ENCODE measurements at regions not wholly inside any gene's neighbourhood (a gene's known extent, or its start where the extent isn't known, plus 50 kb on each side); places are given as distances from the start of the nearest gene placed in this dataset.

GRCh38 chr11:16669799-16670415 lies 68.5 kb upstream of the C11orf58 start (continued):
- no peak for TF ChIP-seq ZNF274 (IDR thresholded peaks at IDR 0.05; ENCODE audit: low read depth, low read length)

- peak overlapping the region; percentile 10; the same call in 1 of the 2 replicates for H3K27ac ChIP-seq (ENCODE audit: low read depth, low read length)
- H3K27me3 ChIP-seq (ENCODE audit: insufficient read depth, low read length): peaks cover 16% of the 10 kb centered on the region; the same call in 1 of the 2 replicates
- no peaks in the 10 kb centered on the region for H4K20me1 ChIP-seq (ENCODE audit: insufficient read depth)
- CTCF ChIA-PET: interaction anchor here (0.9 to 1.9 kb wide), 9 partner anchors 10 to 250 kb away, joined by 3 to 5 read pairs (median 3); no protein-coding TSS in a partner anchor
- POLR2A ChIA-PET: interaction anchor here (0.9 to 1.0 kb wide), 2 partner anchors 106 to 144 kb away, joined by 3 read pairs; partner anchors contain the start of gene C11orf58
- H3K36me3 ChIP-seq (ENCODE audit: control insufficient read depth in 1 of 2, insufficient read depth in 2 of 2, low read length in 2 of 2): no peaks in the 10 kb centered on the region
- no peak overlapping the region for H3K4me3 ChIP-seq (replicated peaks in 1 of 2; ENCODE audit: low read depth in 1 of 2, low read length in 2 of 2)
- H3K4me2 ChIP-seq (ENCODE audit: low read length): peak overlapping the region; percentile 48
- no TSS peak for BruUV-seq (replicated peaks)
- H3K4me1 ChIP-seq (ENCODE audit: control insufficient read depth in 1 of 2, insufficient read depth in 2 of 2, low read length in 2 of 2): peaks cover 0 to 6% of the 10 kb centered on the region in 2 experiments; a peak in 1 of 4 replicates
- peak; percentile 70 for TF ChIP-seq RAD21 (IDR thresholded peaks at IDR 0.05; ENCODE audit: low read depth)
- no peak for TF ChIP-seq EZH2 (IDR thresholded peaks at IDR 0.05)
- TF ChIP-seq CTCF (IDR thresholded peaks at IDR 0.05 in 2 of 3, conservative IDR thresholded peaks at IDR 0.05 in 1 of 3; ENCODE audit: borderline replicate concordance in 1 of 3, insufficient read depth in 1 of 3, low read depth in 2 of 3, low read length in 2 of 3): peak; percentile 29 to 70 (median 66); a peak in 5 of 6 replicates
- ATAC-seq (peak; percentile 94), DNase-seq (ENCODE audit: low read depth, low spot score) (peak; percentile 42)
- H3K79me2 ChIP-seq (ENCODE audit: insufficient read depth, low read length): no peaks in the 10 kb centered on the region
- peak overlapping the region; percentile 77 for H2AFZ ChIP-seq (ENCODE audit: low read depth, low read length, poor library complexity, severe bottlenecking)
- H3K9me2 ChIP-seq (ENCODE audit: insufficient read depth): no peaks in the 10 kb centered on the region
- intact Hi-C loops (cut with micrococcal nuclease): no loop called here
- no peaks in the 10 kb centered on the region for H3K9me3 ChIP-seq (ENCODE audit: control insufficient read depth in 1 of 2, insufficient read depth in 1 of 2, low read depth in 1 of 2, low read length in 2 of 2)
- H3K9ac ChIP-seq (ENCODE audit: low read length): no peak overlapping the region
- RAD21 ChIA-PET (ENCODE audit: low non-redundant PET in 1 of 2, low total read pairs in 2 of 2, uncharacterized antibody in 2 of 2, unreplicated experiment in 2 of 2): no interaction called here
Measured at GRCh38 chr11:16632295-16633200, 105.9 kb upstream of the C11orf58 start.

Measured in HCT116 (cell line).